ENCODE measurements at regions not wholly inside any gene's neighbourhood (a gene's known extent, or its start where the extent isn't known, plus 50 kb on each side); places are given as distances from the start of the nearest gene placed in this dataset.

DNA sequence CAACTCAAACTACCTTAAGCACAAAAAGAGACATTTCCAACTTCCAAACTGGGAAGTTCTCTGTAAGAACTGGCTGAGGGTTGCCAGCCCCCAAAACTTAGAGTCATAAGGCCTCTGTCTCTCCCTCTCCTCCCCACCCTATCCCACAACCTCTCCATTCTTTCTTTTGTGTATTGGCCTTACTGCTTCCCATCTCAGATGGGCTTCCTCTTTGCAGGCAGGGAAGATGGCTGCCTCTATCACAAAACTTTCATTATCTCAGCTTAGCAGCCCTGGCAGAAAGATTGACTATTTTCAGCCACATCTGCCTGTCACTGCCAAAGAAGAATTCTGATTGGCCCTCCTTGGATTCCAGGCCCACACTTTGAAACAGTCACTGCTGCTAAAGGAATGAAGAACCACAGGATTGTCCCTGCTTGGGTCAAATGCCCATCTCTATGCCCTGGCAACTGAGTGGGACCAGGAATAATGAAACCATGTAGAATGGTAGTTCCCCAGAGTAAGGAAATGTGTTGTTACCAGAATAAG lies 58.0 kb upstream of the PRKAR2B start:
- TF ChIP-seq, protein P1, sequence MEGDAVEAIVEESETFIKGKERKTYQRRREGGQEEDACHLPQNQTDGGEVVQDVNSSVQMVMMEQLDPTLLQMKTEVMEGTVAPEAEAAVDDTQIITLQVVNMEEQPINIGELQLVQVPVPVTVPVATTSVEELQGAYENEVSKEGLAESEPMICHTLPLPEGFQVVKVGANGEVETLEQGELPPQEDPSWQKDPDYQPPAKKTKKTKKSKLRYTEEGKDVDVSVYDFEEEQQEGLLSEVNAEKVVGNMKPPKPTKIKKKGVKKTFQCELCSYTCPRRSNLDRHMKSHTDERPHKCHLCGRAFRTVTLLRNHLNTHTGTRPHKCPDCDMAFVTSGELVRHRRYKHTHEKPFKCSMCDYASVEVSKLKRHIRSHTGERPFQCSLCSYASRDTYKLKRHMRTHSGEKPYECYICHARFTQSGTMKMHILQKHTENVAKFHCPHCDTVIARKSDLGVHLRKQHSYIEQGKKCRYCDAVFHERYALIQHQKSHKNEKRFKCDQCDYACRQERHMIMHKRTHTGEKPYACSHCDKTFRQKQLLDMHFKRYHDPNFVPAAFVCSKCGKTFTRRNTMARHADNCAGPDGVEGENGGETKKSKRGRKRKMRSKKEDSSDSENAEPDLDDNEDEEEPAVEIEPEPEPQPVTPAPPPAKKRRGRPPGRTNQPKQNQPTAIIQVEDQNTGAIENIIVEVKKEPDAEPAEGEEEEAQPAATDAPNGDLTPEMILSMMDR (IDR thresholded peaks at IDR 0.05) = no peak
- no peak for TF ChIP-seq POLR2A (IDR thresholded peaks at IDR 0.05)

Measured in adrenal gland (tissue), 5 donors.